GM23248 (cell line): ENCODE measurements at regions not wholly inside any gene's neighbourhood (a gene's known extent, or its start where the extent isn't known, plus 50 kb on each side); places are given as distances from the start of the nearest gene placed in this dataset.

Experiments
- EZH2 ChIP-seq: fragments of 200-600 bp; sonication (generic); IDR thresholded peaks from 2 replicates; pipeline ENCODE4 v1.6.1; 2018; ENCODE audit warnings: antibody characterized with exemption, mild to moderate bottlenecking; ENCODE audit not compliant: insufficient read depth, poor library complexity, severe bottlenecking
- EZH2phosphoT487 ChIP-seq: fragments of 200-600 bp; sonication (generic); IDR thresholded peaks from 2 replicates; pipeline ENCODE4 v1.6.1; 2018; ENCODE audit warnings: antibody characterized with exemption, moderate library complexity, mild to moderate bottlenecking, low read depth; ENCODE audit not compliant: insufficient read depth

DNA sequence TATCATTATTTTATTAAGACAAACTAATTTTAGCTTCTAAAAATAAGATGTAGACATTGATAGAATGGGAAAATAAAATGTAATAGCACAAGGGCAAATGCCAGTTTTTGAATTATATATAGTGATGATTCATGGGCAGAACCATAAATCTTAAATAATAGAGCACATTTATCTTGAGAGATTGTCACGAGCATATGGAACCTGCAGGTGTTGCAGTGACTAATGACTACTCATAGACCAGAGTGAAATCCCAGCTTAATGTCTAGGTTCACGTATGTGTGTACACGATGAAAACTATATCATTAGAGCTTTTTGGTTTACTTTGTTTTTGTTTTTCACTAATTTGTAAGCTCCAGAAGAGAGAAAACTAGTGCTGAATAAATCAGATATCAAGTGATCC lies 150.2 kb upstream of the CACNA2D1 start:
- TF ChIP-seq EZH2phosphoT487 (no peak), EZH2 (no peak)
